GM12878 (cell line): ENCODE measurements at regions not wholly inside any gene's neighbourhood (a gene's known extent, or its start where the extent isn't known, plus 50 kb on each side); places are given as distances from the start of the nearest gene placed in this dataset.
"Not testable (repeated sequence)": the region's sequence is repeated elsewhere in the genome, so short reads cannot be mapped to it uniquely, and the experiment has no call there.

ENCODE experiments used
- ATAC-seq: fragments of 200-7000 bp; cut with Tn5 transposase; 3 replicates; pipeline ENCODE4 v1.9.1; 2020; ENCODE audit warnings: mild to moderate bottlenecking, moderate library complexity
- BruUV-seq: library from RNA; stranded (reverse); fragments of 400-500 nt; replicated peaks from 2 replicates; lab custom pipeline; 2021; lab: Mats Ljungman, UMichigan
- CTCF ChIA-PET: fragments of 300-600 bp; sonication (Branson Sonifier 250); formaldehyde crosslinking; extraction: SDS; loops from one replicate; lab custom pipeline; 2021; ENCODE audit warnings: inconsistent platforms; lab: Yijun Ruan, JAX
- POLR2A ChIA-PET: fragments of 350-600 bp; formaldehyde crosslinking; extraction: SDS; loops from one replicate; lab custom pipeline; 2021; ENCODE audit warnings: inconsistent platforms; lab: Charles Lee
- RAD21 ChIA-PET: fragments of 300-600 bp; sonication (Branson Sonifier 250); formaldehyde crosslinking; loops from one replicate; lab custom pipeline; 2023; ENCODE audit warnings: antibody characterized with exemption; ENCODE audit not compliant: unreplicated experiment; lab: Charles Lee
- SMC1A ChIA-PET: fragments of 300-600 bp; sonication (Branson Sonifier 250); formaldehyde crosslinking; loops from one replicate; lab custom pipeline; 2023; ENCODE audit not compliant: unreplicated experiment, uncharacterized antibody; lab: Charles Lee
- DNase-seq: peaks from one replicate; pipeline ENCODE4 v3.0.0-alpha.2; 2011; ENCODE audit warnings: low read depth, low spot score
- FAIRE-seq: peaks from 3 replicates; lab custom pipeline; 2011; peaks lifted over from hg19 to GRCh38; lab: Jason Lieb, UNC
- H2AFZ ChIP-seq: 2 replicates; pipeline ENCODE4 v1.6.0; 2011; ENCODE audit warnings: low read depth, low read length, control low read depth; ENCODE audit not compliant: control insufficient read depth
- H3K27ac ChIP-seq: 2 replicates; pipeline ENCODE4 v1.5.1; 2011; ENCODE audit warnings: control low read depth; ENCODE audit not compliant: control insufficient read depth, insufficient read depth
- H3K27me3 ChIP-seq, 2 experiments: replicated peaks in 1 of 2; 2 replicates each; pipeline versions ENCODE4 v1.6.0 to v1.6.1; 2011; ENCODE audit warnings: low read length in 1 of 2; ENCODE audit not compliant: control insufficient read depth in 2 of 2, insufficient read depth in 2 of 2
- H3K36me3 ChIP-seq, 2 experiments: 2 replicates each; pipeline ENCODE4 v1.5.1; 2011; ENCODE audit warnings: low read length in 1 of 2; ENCODE audit not compliant: control insufficient read depth in 2 of 2, insufficient read depth in 2 of 2
- H3K4me1 ChIP-seq: 2 replicates; pipeline ENCODE4 v1.6.1; 2011; ENCODE audit warnings: mild to moderate bottlenecking, low read length, moderate library complexity, mixed read lengths; ENCODE audit not compliant: control insufficient read depth, insufficient read depth
- H3K4me2 ChIP-seq: 2 replicates; pipeline ENCODE4 v1.6.0; 2011; ENCODE audit warnings: control low read depth; ENCODE audit not compliant: control insufficient read depth, insufficient read depth
- H3K4me3 ChIP-seq: fragments of 200-600 bp; sonication (generic); 2 replicates; pipeline ENCODE4 v1.5.1; 2016
- H3K79me2 ChIP-seq: 2 replicates; pipeline ENCODE4 v1.6.0; 2011; ENCODE audit warnings: low read length; ENCODE audit not compliant: control insufficient read depth, insufficient read depth
- H3K9ac ChIP-seq: 2 replicates; pipeline ENCODE4 v1.8.0; 2011; ENCODE audit warnings: low read length, control low read depth, mixed read lengths; ENCODE audit not compliant: control insufficient read depth, insufficient read depth
- H3K9me3 ChIP-seq: replicated peaks from 3 replicates; pipeline ENCODE4 v1.5.1; 2011; ENCODE audit warnings: mild to moderate bottlenecking, low read length; ENCODE audit not compliant: control insufficient read depth, insufficient read depth
- H4K20me1 ChIP-seq: 2 replicates; pipeline ENCODE4 v1.6.0; 2011; ENCODE audit not compliant: control insufficient read depth, insufficient read depth
- ATF7 ChIP-seq: fragments of 450-650 bp; IDR thresholded peaks from 2 replicates; pipeline ENCODE4 v1.6.1; 2016; ENCODE audit warnings: low read depth, mild to moderate bottlenecking
- BHLHE40 ChIP-seq, 2 experiments: fragments of 450-650 bp in 1 of 2; IDR thresholded peaks; 2 replicates each; pipeline ENCODE4 v1.6.1; 2011 to 2017; ENCODE audit warnings: low read depth in 2 of 2, borderline replicate concordance in 1 of 2, improper control_type of control experiment in 1 of 2, low read length in 1 of 2, mild to moderate bottlenecking in 1 of 2
- MEF2B ChIP-seq: fragments of 450-650 bp; IDR thresholded peaks from 2 replicates; pipeline ENCODE4 v1.6.1; 2018; ENCODE audit warnings: mild to moderate bottlenecking, moderate library complexity; ENCODE audit not compliant: partially characterized antibody, poor library complexity, severe bottlenecking
- RAD51 ChIP-seq: fragments of 450-650 bp; IDR thresholded peaks from 2 replicates; pipeline ENCODE4 v1.6.1; 2016; ENCODE audit warnings: moderate library complexity, mild to moderate bottlenecking, inconsistent platforms
- WGBS: methylation state at CpG from one replicate; pipeline ENCODE4 v1.1.6; 2016; ENCODE audit warnings: low lambda C conversion rate; ENCODE audit not compliant: insufficient replicate concordance, insufficient coverage; ENCODE audit errors: missing lambda C conversion rate; 5-methylcytosine and 5-hydroxymethylcytosine counted together
- in situ Hi-C: fragments of 300-500 bp; cut with MboI; formaldehyde crosslinking; loops from 9 replicates; pipeline ENCODE4 v1.14.3; 2018; ENCODE audit warnings: mixed read lengths
- intact Hi-C: fragments of 100-400 bp; cut with micrococcal nuclease; formaldehyde crosslinking; loops from one replicate; pipeline ENCODE4 v1.14.2; 2022; ENCODE audit not compliant: unreplicated experiment
- TF ChIP-seq, protein P1 (sequence below): fragments of 450-650 bp; IDR thresholded peaks from 2 replicates; pipeline ENCODE4 v1.6.1; 2017; ENCODE audit warnings: mild to moderate bottlenecking, moderate library complexity

DNA sequence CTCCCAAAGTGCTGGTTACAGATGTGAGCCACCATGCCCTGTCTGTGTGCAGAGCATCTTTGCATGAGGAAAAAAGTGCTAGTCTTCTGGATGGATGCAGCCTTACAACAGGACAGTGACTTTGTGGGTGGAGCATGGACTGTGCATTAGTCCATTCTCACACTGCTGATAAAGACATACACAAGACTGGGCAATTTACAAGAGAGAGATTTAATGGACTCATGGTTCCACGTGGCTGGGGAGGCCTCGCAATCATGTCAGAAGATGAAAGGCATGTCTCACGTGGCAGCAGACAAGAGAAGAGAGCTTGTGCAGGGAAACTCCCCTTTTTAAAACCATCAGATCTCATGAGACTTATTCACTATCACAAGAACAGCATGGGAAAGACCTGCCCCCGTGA lies 133.1 kb downstream of the EPC1 start:
- CTCF ChIA-PET, H3K4me2 ChIP-seq, ATAC-seq, H3K4me1 ChIP-seq, DNase-seq, H3K4me3 ChIP-seq, H3K36me3 ChIP-seq, H3K79me2 ChIP-seq, H3K27ac ChIP-seq, H4K20me1 ChIP-seq, in situ Hi-C loops, H3K9ac ChIP-seq, SMC1A ChIA-PET, FAIRE-seq, H3K27me3 ChIP-seq, H2AFZ ChIP-seq, intact Hi-C loops, H3K9me3 ChIP-seq, BruUV-seq: not testable (repeated sequence)
- ChIA-PET POLR2A (interaction anchor here (0.9 kb wide), 1 partner anchor 8 kb away, joined by 3 read pairs; no protein-coding TSS in a partner anchor), RAD21 (interaction anchor here (1.0 kb wide), 1 partner anchor 154 kb away, joined by 4 read pairs; no protein-coding TSS in a partner anchor)
- TF ChIP-seq BHLHE40 (IDR thresholded peaks at IDR 0.05; ENCODE audit: borderline replicate concordance in 1 of 2, low read depth in 2 of 2, low read length in 1 of 2) (peak; percentile 57 to 89), MEF2B (peak; percentile 78), ATF7 (0 out of 2 replicates have a peak, but pooled peaks have one; percentile 17), RAD51 (peak; percentile 74)
- TF ChIP-seq, protein P1, sequence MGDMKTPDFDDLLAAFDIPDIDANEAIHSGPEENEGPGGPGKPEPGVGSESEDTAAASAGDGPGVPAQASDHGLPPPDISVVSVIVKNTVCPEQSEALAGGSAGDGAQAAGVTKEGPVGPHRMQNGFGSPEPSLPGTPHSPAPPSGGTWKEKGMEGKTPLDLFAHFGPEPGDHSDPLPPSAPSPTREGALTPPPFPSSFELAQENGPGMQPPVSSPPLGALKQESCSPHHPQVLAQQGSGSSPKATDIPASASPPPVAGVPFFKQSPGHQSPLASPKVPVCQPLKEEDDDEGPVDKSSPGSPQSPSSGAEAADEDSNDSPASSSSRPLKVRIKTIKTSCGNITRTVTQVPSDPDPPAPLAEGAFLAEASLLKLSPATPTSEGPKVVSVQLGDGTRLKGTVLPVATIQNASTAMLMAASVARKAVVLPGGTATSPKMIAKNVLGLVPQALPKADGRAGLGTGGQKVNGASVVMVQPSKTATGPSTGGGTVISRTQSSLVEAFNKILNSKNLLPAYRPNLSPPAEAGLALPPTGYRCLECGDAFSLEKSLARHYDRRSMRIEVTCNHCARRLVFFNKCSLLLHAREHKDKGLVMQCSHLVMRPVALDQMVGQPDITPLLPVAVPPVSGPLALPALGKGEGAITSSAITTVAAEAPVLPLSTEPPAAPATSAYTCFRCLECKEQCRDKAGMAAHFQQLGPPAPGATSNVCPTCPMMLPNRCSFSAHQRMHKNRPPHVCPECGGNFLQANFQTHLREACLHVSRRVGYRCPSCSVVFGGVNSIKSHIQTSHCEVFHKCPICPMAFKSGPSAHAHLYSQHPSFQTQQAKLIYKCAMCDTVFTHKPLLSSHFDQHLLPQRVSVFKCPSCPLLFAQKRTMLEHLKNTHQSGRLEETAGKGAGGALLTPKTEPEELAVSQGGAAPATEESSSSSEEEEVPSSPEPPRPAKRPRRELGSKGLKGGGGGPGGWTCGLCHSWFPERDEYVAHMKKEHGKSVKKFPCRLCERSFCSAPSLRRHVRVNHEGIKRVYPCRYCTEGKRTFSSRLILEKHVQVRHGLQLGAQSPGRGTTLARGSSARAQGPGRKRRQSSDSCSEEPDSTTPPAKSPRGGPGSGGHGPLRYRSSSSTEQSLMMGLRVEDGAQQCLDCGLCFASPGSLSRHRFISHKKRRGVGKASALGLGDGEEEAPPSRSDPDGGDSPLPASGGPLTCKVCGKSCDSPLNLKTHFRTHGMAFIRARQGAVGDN: peak; percentile 70; the same call in 1 of the 2 replicates
- 0% methylated on average over 4 of the region's 4 CpGs for WGBS
